GM19324 (cell line): ENCODE measurements at regions not wholly inside any gene's neighbourhood (a gene's known extent, or its start where the extent isn't known, plus 50 kb on each side); places are given as distances from the start of the nearest gene placed in this dataset.
"Not testable (repeated sequence)": the region's sequence is repeated elsewhere in the genome, so short reads cannot be mapped to it uniquely, and the experiment has no call there.

ENCODE experiments used
- ATAC-seq: cut with Tn5 transposase; IDR thresholded peaks from one replicate; pipeline ENCODE4 v1.9.1; 2021; ENCODE audit warnings: mild to moderate bottlenecking, moderate library complexity; ENCODE audit not compliant: unreplicated experiment, low FRiP score

DNA sequence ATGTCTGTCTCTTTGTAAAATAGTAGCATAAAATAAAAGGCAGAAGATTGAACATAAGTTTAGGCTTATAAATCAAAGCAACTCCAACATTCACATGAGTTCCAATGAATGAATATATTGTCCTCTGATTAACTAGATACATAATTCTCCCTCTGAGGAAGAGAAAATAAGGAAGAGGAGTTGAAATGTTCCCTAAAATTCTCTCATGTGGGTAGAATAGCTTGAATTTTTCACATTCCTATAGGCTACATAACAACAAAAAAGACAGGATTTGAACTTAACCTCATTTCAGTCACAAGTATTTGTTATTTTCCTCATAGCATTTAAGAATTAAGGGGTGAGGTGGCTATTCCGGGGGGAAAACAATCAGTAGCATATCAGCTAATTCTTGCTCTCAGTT lies 462.4 kb upstream of the NDST4 start:
- no peak for ATAC-seq

DNA sequence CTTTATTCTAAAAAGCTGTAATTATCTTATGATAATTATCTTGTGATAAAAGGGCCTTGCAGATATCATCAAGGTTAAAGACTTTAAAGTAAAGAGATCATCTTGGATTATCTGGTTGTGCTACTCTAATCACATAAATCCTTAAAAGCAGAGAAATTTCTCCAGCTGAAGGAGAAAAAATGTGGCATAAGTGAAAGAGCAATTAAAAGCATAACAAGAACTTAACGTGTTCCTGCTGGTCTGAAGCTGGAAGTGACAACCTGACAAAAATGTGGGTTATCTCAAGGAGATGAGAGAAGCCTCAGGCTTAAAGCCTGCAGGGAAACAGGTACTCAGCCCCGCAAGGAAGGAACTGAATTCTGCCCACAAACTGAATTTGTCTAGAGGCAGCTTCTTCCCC lies 449.1 kb upstream of the NDST4 start:
- no peak for ATAC-seq

DNA sequence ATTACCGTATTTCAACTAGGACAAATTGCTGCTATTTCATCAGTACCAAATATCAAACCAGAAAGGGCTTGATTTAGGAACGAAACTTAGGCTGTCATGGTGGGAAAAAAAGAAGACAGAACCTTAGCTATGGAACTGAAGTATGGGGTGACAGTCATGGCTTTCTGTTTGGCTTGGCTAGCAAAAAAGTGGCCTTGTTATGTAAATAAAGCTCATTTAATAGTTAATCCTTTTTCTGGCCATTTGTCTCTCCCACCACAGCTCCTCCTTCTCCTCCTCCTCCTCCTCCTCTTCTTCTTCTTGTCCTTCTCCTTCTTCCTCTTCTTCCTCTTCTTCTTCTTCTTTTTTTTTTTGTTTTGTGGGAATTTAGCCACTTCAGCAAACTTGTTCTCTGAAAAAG lies 434.7 kb upstream of the NDST4 start:
- ATAC-seq: no peak

- ATAC-seq: no peak
Observed at GRCh38 chr4:115537387-115537786, 424.0 kb upstream of the NDST4 start.

GRCh38 chr4:115529126-115529525 lies 415.7 kb upstream of the NDST4 start:
- ATAC-seq: no peak

GRCh38 chr4:115519476-115519875 lies 406.1 kb upstream of the NDST4 start:
- not testable (repeated sequence) for ATAC-seq

DNA sequence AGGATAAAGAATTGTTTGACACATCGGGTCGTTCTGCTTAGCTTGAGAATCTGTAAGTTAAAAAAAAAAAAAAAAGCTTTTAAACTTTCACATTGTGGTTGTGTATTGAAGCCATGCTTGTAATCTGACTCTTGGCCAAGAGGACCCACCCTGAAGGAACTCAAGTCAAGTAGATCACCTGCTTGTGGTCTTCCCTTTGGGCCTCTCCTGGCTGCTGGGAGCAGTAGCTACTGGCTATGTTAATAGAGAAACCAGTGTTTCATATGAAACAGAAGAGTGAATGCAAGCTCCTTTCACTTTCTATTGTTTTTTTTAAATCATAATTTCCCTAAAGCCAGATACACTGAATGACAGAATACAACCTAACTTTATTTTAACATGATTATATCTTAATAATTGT lies 402.4 kb upstream of the NDST4 start:
- ATAC-seq: peak; percentile 86

DNA sequence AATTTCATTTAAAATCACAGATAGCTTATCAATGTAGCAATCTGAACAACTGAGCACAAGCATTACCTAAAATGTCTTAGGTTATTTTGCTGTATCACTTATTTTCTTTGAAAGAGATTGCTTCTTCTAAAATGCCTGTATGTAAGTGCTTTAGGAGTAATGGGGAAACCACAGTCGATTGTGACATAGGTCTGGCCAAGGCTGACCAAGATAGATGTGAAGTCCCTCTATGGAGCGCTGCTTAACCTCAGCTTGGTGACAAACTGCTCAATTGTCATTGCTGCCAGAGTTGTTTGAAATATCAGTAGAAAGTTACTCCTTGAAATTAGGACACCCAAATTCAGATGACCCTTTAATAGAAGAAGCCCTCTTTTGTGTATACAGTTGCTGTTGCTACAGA lies 401.9 kb upstream of the NDST4 start:
- ATAC-seq: peak; percentile 26

DNA sequence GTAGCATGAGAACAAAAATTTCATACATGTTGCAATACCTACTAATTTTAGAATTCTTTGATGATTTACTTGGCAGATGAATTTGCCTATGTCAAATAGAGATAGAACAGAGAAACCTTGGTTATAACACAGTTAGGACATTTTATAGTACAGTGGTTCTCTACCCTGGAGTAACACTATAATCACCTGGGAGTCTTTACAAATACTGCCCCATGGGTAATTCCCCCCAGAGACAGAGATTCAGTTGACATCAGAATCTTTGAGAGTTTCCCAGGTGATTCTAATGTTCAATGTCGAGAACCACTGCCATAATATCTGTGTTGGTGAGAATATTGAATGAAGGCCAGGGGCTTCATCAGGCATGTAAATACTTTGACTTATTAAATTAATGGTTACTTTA lies 401.3 kb upstream of the NDST4 start:
- ATAC-seq: no peak

- no peak for ATAC-seq
Observed at GRCh38 chr4:115505326-115505725, 391.9 kb upstream of the NDST4 start.

DNA sequence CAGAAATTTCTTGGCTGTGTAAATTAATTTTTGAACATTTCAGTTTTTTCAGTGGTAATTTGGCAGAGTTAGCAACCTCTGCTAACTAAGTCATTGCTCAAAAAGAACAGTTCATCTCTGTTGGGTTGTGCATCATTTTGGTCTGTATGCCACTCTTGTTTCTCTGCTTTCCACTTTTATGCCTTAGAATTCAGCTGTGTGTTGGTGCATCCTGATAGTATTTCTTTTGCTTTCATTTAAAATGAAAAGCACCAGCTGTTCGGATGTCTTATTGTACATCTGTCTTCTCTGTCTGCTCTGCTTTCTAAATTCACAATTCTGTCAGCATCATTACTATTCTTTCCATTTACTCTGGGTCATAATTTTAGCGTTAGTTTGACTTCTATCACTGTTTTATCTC lies 388.2 kb upstream of the NDST4 start:
- no peak for ATAC-seq

- ATAC-seq: not testable (repeated sequence)
Observed at GRCh38 chr4:115493770-115494169, 380.4 kb upstream of the NDST4 start.

GRCh38 chr4:115491686-115492085 lies 378.3 kb upstream of the NDST4 start:
- no peak for ATAC-seq

DNA sequence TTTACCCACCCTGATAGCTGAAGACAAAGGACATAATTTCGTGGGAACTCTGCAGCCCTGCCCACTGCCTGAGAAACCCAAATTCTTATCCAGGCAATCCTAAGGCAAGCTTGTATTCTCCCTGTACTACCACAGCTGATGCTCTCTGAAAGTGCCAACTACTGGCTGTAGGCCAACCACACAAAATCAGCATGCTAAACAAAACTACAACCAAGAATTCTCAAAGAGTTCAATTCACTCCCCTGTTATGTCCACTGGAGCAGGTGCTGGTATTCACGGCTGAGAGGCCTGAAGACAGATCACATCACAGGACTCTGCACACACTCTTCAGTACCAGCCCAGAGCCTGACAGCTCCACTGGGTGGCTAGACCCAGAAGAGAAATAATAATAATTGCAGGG lies 375.9 kb upstream of the NDST4 start:
- ATAC-seq: no peak

DNA sequence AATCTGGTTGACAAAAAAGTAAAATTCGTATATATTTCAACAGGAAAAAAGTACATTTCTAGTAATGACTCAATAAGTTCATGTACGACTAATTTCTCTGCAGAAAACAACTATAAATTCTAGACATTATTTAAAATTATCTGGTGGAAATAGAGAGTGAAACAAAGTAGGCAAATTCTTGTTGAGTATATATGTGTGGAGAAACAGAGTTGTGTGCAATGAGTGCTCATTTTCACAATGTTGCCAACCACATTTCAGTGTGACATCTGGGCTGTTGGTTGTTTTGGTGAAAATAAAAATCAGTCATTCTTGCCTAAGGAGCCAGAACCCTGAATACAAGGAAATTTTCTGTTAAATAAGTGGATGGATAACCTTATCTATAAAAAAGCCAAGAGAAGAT lies 372.0 kb upstream of the NDST4 start:
- no peak for ATAC-seq

DNA sequence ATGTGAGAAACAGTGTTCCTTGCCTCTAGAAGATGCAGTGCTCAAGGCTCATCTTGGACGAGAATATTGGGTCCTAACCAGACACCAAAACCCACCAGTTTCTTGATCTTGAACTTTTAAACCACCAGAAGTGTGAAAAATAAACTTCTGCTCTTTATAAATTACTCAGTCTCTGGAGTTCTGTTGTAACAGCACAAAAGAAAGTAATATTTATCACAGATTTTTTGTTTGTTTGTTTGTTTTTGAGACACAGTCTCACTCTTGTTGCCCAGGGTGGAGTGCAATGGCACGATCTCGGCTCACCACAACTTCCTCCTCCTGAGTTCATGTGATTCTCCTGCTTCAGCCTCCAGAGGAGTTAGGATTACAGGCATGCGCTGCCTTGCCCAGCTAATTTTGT lies 371.1 kb upstream of the NDST4 start:
- no peak for ATAC-seq

- ATAC-seq: no peak
Observed at GRCh38 chr4:115470763-115471162, 357.3 kb upstream of the NDST4 start.

DNA sequence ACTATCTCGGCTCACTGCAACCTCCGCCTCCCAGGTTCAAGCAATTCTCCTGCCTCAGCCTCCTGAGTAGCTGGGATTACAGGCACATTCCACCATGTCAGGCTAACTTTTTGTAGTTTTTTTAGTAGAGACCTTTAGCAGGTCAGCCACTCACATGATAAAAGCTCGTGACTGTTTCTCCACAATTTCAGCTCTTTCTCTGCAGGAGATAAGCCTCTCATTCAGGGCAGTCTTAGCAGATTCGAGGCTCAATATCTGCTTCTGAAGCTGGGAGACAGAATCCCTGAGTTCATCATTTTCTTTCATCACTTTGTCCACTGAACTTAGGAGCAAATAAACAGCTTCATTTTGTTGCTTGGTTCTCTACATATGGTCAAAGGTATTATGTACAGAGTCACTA lies 345.9 kb upstream of the NDST4 start:
- ATAC-seq: not testable (repeated sequence)

GRCh38 chr4:115456231-115456630 lies 342.8 kb upstream of the NDST4 start:
- no peak for ATAC-seq

GRCh38 chr4:115454228-115454627 lies 340.8 kb upstream of the NDST4 start:
- no peak for ATAC-seq

DNA sequence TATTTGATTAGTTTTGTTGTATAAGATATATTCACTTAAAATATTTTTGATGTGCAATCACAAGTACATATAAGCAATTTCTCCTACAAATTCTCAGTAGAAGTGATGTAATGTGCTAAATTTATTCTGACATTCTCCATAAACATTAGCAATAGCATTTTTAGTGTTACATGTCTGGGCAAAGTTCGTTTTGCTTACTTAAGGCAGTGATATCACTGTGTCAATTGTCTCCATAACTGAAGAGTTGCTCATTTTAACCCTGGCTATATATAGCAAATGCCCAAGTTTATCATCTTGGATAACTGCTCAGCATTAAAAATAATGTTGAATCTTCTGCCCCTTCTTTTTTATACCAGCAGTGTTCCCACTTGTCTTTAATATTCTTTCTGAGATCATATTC lies 340.0 kb upstream of the NDST4 start:
- ATAC-seq: no peak

DNA sequence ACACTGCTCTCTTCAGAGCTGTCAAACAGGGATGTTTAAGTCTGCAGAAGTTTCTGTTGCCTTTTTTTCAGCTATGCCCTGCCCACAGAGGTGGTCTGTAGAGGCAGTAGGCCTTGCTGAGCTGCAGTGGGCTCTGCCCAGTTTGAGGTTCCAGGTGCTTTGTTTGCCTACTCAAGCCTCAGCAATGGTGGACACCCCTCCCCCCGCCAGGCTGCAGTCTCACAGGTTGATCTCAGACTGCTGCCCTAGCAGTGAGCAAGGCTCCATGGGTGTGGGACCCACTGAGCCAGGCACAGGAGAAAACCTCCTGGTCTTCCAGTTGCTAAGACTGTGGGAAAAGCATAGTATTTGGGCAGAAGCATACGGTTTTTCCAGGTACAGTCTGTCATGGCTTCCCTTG lies 338.8 kb upstream of the NDST4 start:
- not testable (repeated sequence) for ATAC-seq

GRCh38 chr4:115437739-115438138 lies 324.3 kb upstream of the NDST4 start:
- ATAC-seq: no peak

DNA sequence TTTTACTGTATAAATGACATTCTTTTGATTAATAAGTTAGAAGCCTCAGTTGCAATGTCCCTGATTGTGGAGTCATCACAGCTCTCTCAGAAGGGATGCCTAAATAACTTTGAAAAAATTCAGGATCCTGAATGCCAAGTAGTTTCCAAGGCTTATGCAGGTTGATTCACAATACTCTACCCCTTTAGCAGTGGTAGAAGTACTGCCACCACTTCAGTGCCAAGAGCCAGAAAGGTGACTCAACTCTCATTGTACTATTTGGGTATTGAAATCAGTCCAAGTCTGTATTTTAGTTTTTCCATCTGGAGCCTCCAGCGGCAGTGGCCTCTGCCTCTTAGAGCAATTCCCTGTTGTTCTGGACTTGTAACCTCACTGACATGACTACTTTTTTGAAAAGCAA lies 320.1 kb upstream of the NDST4 start:
- ATAC-seq: no peak
